A673 (cell line): ENCODE measurements at regions not wholly inside any gene's neighbourhood (a gene's known extent, or its start where the extent isn't known, plus 50 kb on each side); places are given as distances from the start of the nearest gene placed in this dataset.

Experiments used
- EZH2 ChIP-seq: fragments of 200-600 bp; sonication (generic); IDR thresholded peaks from 2 replicates; pipeline ENCODE4 v1.6.1; 2017; ENCODE audit warnings: borderline replicate concordance, low read depth, mild to moderate bottlenecking, mixed read lengths, antibody characterized with exemption, low read length; ENCODE audit not compliant: poor library complexity, severe bottlenecking
- TF ChIP-seq, protein P1 (sequence below): fragments of 300-800, 200-600 bp; sonication (generic); conservative IDR thresholded peaks from 2 replicates; pipeline ENCODE4 v1.5.1; 2017; ENCODE audit warnings: low read depth, mild to moderate bottlenecking, antibody characterized with exemption, low read length, moderate library complexity, mixed read lengths

GRCh38 chrX:55907968-55908607 is 190.5 kb downstream of the RRAGB start:
- TF ChIP-seq, protein P1, sequence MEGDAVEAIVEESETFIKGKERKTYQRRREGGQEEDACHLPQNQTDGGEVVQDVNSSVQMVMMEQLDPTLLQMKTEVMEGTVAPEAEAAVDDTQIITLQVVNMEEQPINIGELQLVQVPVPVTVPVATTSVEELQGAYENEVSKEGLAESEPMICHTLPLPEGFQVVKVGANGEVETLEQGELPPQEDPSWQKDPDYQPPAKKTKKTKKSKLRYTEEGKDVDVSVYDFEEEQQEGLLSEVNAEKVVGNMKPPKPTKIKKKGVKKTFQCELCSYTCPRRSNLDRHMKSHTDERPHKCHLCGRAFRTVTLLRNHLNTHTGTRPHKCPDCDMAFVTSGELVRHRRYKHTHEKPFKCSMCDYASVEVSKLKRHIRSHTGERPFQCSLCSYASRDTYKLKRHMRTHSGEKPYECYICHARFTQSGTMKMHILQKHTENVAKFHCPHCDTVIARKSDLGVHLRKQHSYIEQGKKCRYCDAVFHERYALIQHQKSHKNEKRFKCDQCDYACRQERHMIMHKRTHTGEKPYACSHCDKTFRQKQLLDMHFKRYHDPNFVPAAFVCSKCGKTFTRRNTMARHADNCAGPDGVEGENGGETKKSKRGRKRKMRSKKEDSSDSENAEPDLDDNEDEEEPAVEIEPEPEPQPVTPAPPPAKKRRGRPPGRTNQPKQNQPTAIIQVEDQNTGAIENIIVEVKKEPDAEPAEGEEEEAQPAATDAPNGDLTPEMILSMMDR = peak; percentile 41; the same call in 1 of the 2 replicates
- no peak for TF ChIP-seq EZH2
